PC-9 (cell line): ENCODE measurements at regions not wholly inside any gene's neighbourhood (a gene's known extent, or its start where the extent isn't known, plus 50 kb on each side); places are given as distances from the start of the nearest gene placed in this dataset.
"Not testable (repeated sequence)": the region's sequence is repeated elsewhere in the genome, so short reads cannot be mapped to it uniquely, and the experiment has no call there.

Experiments
- CTCF ChIP-seq: fragments of 200-600 bp; sonication (generic); conservative IDR thresholded peaks from 2 replicates; pipeline ENCODE4 v1.6.1; 2017; ENCODE audit warnings: mixed run types, antibody characterized with exemption, mild to moderate bottlenecking, moderate library complexity
- EZH2 ChIP-seq: fragments of 200-600 bp; sonication (generic); IDR thresholded peaks from 2 replicates; pipeline ENCODE4 v1.8.0; 2017; ENCODE audit warnings: antibody characterized with exemption, low read depth

GRCh38 chr17:72472853-72473390 lies 352.1 kb downstream of the SOX9 start:
- TF ChIP-seq CTCF, EZH2: not testable (repeated sequence)
